ENCODE measurements at regions not wholly inside any gene's neighbourhood (a gene's known extent, or its start where the extent isn't known, plus 50 kb on each side); places are given as distances from the start of the nearest gene placed in this dataset.

DNA sequence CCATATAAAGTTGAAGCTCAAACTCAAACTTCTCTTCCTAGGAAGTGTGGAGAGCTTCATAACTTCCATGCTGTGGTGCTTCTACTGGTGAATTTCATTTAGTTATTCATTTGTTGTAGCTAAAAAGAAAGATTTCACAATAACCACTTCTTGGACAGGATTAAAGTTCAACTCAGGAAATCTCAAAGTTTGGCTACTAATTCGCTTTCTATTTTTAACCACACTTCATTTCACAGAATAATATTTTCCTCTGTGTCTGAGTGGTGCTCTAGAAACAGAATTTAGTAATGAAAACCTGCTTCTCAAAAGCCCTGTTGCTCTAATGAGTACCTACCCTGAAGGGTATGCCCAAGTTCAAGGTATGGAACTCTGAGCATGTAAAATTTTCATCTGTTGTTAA, 73.9 kb downstream of the ACTBL2 start:
- no peak for TF ChIP-seq POLR2A (IDR thresholded peaks at IDR 0.05)
- TF ChIP-seq, protein P1, sequence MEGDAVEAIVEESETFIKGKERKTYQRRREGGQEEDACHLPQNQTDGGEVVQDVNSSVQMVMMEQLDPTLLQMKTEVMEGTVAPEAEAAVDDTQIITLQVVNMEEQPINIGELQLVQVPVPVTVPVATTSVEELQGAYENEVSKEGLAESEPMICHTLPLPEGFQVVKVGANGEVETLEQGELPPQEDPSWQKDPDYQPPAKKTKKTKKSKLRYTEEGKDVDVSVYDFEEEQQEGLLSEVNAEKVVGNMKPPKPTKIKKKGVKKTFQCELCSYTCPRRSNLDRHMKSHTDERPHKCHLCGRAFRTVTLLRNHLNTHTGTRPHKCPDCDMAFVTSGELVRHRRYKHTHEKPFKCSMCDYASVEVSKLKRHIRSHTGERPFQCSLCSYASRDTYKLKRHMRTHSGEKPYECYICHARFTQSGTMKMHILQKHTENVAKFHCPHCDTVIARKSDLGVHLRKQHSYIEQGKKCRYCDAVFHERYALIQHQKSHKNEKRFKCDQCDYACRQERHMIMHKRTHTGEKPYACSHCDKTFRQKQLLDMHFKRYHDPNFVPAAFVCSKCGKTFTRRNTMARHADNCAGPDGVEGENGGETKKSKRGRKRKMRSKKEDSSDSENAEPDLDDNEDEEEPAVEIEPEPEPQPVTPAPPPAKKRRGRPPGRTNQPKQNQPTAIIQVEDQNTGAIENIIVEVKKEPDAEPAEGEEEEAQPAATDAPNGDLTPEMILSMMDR (IDR thresholded peaks at IDR 0.05), result no peak
- no peak for TF ChIP-seq POLR2AphosphoS5 (IDR thresholded peaks at IDR 0.05)
